ENCODE measurements at regions not wholly inside any gene's neighbourhood (a gene's known extent, or its start where the extent isn't known, plus 50 kb on each side); places are given as distances from the start of the nearest gene placed in this dataset.

- Histone ChIP-seq H3K27ac (no peak overlapping the region), H3K4me3 (no peak overlapping the region), H3K27me3 (no peaks in the 10 kb centered on the region), H3K4me1 (no peaks in the 10 kb centered on the region), H3K36me3 (no peaks in the 10 kb centered on the region), H3K9me3 (no peaks in the 10 kb centered on the region)
- 48% methylated on average over 14 of the region's 26 CpGs for WGBS (ENCODE audit: insufficient coverage, low coverage, low lambda C conversion rate, missing lambda C conversion rate)
- no peak for TF ChIP-seq CTCF (IDR thresholded peaks at IDR 0.05)
- TF ChIP-seq POLR2A (IDR thresholded peaks at IDR 0.05), result no peak
- intact Hi-C loops (cut with DNase I), result no loop called here
- peak in 1 of 4 donors; percentile 27 for ATAC-seq
- no peak for DNase-seq
These were observed 83.3 kb downstream of the EFNB1 start for GRCh38 chrX:68912113-68912512.

GRCh38 chrX:68910731-68911428, 82.1 kb downstream of the EFNB1 start:
- no peak for ATAC-seq
- intact Hi-C loops (cut with DNase I), result no loop called here
- Histone ChIP-seq H3K36me3 (no peaks in the 10 kb centered on the region), H3K4me1 (no peaks in the 10 kb centered on the region), H3K27me3 (no peaks in the 10 kb centered on the region), H3K9me3 (no peaks in the 10 kb centered on the region), H3K4me3 (no peak overlapping the region), H3K27ac (no peak overlapping the region)
- TF ChIP-seq CTCF (IDR thresholded peaks at IDR 0.05) (no peak), POLR2A (IDR thresholded peaks at IDR 0.05) (no peak)
- 100% methylated on average over 1 of the region's 3 CpGs for WGBS (ENCODE audit: insufficient coverage, low coverage, low lambda C conversion rate, missing lambda C conversion rate)
- no peak for DNase-seq

GRCh38 chrX:68909945-68910344, 81.1 kb downstream of the EFNB1 start:
- Histone ChIP-seq H3K36me3 (no peaks in the 10 kb centered on the region), H3K9me3 (no peaks in the 10 kb centered on the region), H3K4me1 (no peaks in the 10 kb centered on the region), H3K27me3 (no peaks in the 10 kb centered on the region), H3K4me3 (no peak overlapping the region), H3K27ac (no peak overlapping the region)
- no peak for TF ChIP-seq CTCF (IDR thresholded peaks at IDR 0.05)
- no peak for TF ChIP-seq POLR2A (IDR thresholded peaks at IDR 0.05)
- DNase-seq (no peak), ATAC-seq (no peak)
- no CpG with 5 or more reads among the region's 2 CpGs for WGBS (ENCODE audit: insufficient coverage, low coverage, low lambda C conversion rate, missing lambda C conversion rate)
- intact Hi-C loops (cut with DNase I), result no loop called here

GRCh38 chrX:68908071-68908470, 79.2 kb downstream of the EFNB1 start:
- no peak overlapping the region for H3K4me3 ChIP-seq
- TF ChIP-seq CTCF (IDR thresholded peaks at IDR 0.05) (no peak), POLR2A (IDR thresholded peaks at IDR 0.05) (no peak)

More at GRCh38 chrX:68908071-68908470, 79.2 kb downstream of the EFNB1 start:
- no peak overlapping the region for H3K27ac ChIP-seq
- no peaks in the 10 kb centered on the region for H3K4me1 ChIP-seq
- no peaks in the 10 kb centered on the region for H3K36me3 ChIP-seq
- ATAC-seq (no peak), DNase-seq (no peak)
- intact Hi-C loops (cut with DNase I), result no loop called here
- WGBS (ENCODE audit: insufficient coverage, low coverage, low lambda C conversion rate, missing lambda C conversion rate), result 55% methylated on average over 5 of the region's 5 CpGs
- no peaks in the 10 kb centered on the region for H3K27me3 ChIP-seq
- no peaks in the 10 kb centered on the region for H3K9me3 ChIP-seq
